ENCODE measurements at regions not wholly inside any gene's neighbourhood (a gene's known extent, or its start where the extent isn't known, plus 50 kb on each side); places are given as distances from the start of the nearest gene placed in this dataset.

GRCh38 chr4:156710365-156711192 lies 261.0 kb downstream of the PDGFC start:
- H3K4me3 ChIP-seq (replicated peaks; ENCODE audit: low read depth, low read length): no peak overlapping the region
- DNase-seq (ENCODE audit: low read depth): no peak
- no peak for TF ChIP-seq CTCF (IDR thresholded peaks at IDR 0.05; ENCODE audit: low read length, missing control alignments)

GRCh38 chr4:156705311-156705710 lies 266.3 kb downstream of the PDGFC start:
- no peak overlapping the region for H3K4me3 ChIP-seq (replicated peaks; ENCODE audit: low read depth, low read length)
- peak; percentile 4 for DNase-seq (ENCODE audit: low read depth)
- no peak for TF ChIP-seq CTCF (IDR thresholded peaks at IDR 0.05; ENCODE audit: low read length, missing control alignments)

GRCh38 chr4:156695163-156695562 lies 276.4 kb downstream of the PDGFC start:
- no peak overlapping the region for H3K4me3 ChIP-seq (replicated peaks; ENCODE audit: low read depth, low read length)
- no peak for TF ChIP-seq CTCF (IDR thresholded peaks at IDR 0.05; ENCODE audit: low read length, missing control alignments)
- no peak for DNase-seq (ENCODE audit: low read depth)

- H3K4me3 ChIP-seq (replicated peaks; ENCODE audit: low read depth, low read length): no peak overlapping the region
- TF ChIP-seq CTCF (IDR thresholded peaks at IDR 0.05; ENCODE audit: low read length, missing control alignments): no peak
- no peak for DNase-seq (ENCODE audit: low read depth)
These were observed 277.2 kb downstream of the PDGFC start for GRCh38 chr4:156694413-156694812.

GRCh38 chr4:156693557-156693956 lies 278.0 kb downstream of the PDGFC start:
- no peak for TF ChIP-seq CTCF (IDR thresholded peaks at IDR 0.05; ENCODE audit: low read length, missing control alignments)

GRCh38 chr4:156692016-156692415 lies 279.6 kb downstream of the PDGFC start:
- TF ChIP-seq CTCF (IDR thresholded peaks at IDR 0.05; ENCODE audit: low read length, missing control alignments): no peak
- DNase-seq (ENCODE audit: low read depth): no peak
- no peak overlapping the region for H3K4me3 ChIP-seq (replicated peaks; ENCODE audit: low read depth, low read length)

More at GRCh38 chr4:156693557-156693956, 278.0 kb downstream of the PDGFC start:
- no peak for DNase-seq (ENCODE audit: low read depth)
- H3K4me3 ChIP-seq (replicated peaks; ENCODE audit: low read depth, low read length): no peak overlapping the region

- DNase-seq (ENCODE audit: low read depth): no peak
- no peak overlapping the region for H3K4me3 ChIP-seq (replicated peaks; ENCODE audit: low read depth, low read length)
- TF ChIP-seq CTCF (IDR thresholded peaks at IDR 0.05; ENCODE audit: low read length, missing control alignments): no peak
These were observed 281.0 kb downstream of the PDGFC start for GRCh38 chr4:156690572-156690971.

Measured in fibroblast of pulmonary artery (primary cell).